Activated naive CD8-positive, alpha-beta T cell treated with anti-CD3 and anti-CD28 coated beads for 36 hours (primary cell): ENCODE measurements at regions not wholly inside any gene's neighbourhood (a gene's known extent, or its start where the extent isn't known, plus 50 kb on each side); places are given as distances from the start of the nearest gene placed in this dataset.

ENCODE experiments used
- DNase-seq: peaks from one replicate; pipeline ENCODE4 v3.0.0; 2021
- H3K27ac Mint-ChIP-seq: one replicate; pipeline ENCODE4 v1.8.0; 2022; ENCODE audit warnings: mild to moderate bottlenecking, moderate library complexity, mixed read lengths
- H3K27me3 Mint-ChIP-seq: one replicate; pipeline ENCODE4 v1.8.0; 2022; ENCODE audit warnings: mild to moderate bottlenecking, mixed read lengths
- H3K36me3 Mint-ChIP-seq: one replicate; pipeline ENCODE4 v1.8.0; 2021; ENCODE audit warnings: mild to moderate bottlenecking, mixed read lengths
- H3K4me1 Mint-ChIP-seq: one replicate; pipeline ENCODE4 v1.8.0; 2021; ENCODE audit warnings: mixed read lengths
- H3K4me3 Mint-ChIP-seq: one replicate; pipeline ENCODE4 v1.8.0; 2022; ENCODE audit warnings: mild to moderate bottlenecking, moderate library complexity, mixed read lengths
- H3K9me3 Mint-ChIP-seq: one replicate; pipeline ENCODE4 v1.8.0; 2022; ENCODE audit warnings: mixed read lengths

- Mint-ChIP-seq H3K36me3 (no peaks in the 10 kb centered on the region), H3K4me1 (no peaks in the 10 kb centered on the region), H3K4me3 (no peak overlapping the region), H3K27ac (no peak overlapping the region), H3K9me3 (no peaks in the 10 kb centered on the region), H3K27me3 (peaks cover 3% of the 10 kb centered on the region)
- DNase-seq, result no peak
These were observed 267.9 kb upstream of the BMP2 start for GRCh38 chr20:6499566-6499965.

DNA sequence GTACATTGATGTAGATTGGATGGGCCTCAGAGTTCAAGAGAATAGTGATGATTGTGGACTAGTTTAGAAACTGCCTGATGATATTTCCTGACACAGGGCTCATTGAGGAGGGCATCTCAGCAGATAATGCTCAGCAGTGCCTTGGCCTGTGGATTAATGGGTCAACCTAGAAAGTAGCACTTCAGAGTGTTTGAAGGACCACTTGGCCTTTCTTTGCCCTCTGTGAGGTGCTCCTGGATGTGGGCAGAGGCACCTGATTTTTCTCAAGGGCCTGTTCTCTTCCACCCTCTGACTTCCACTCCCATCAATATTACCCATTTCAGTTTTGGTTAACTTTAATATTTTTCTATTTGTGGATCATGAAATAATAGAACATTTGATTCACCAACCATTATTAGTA is 270.6 kb upstream of the BMP2 start:
- Mint-ChIP-seq H3K4me3 (no peak overlapping the region), H3K4me1 (no peaks in the 10 kb centered on the region), H3K9me3 (no peaks in the 10 kb centered on the region), H3K27ac (no peak overlapping the region), H3K27me3 (peaks cover 3% of the 10 kb centered on the region), H3K36me3 (no peaks in the 10 kb centered on the region)
- no peak for DNase-seq

- H3K9me3 Mint-ChIP-seq, result no peaks in the 10 kb centered on the region
- H3K27ac Mint-ChIP-seq, result no peak overlapping the region
- no peak for DNase-seq
- H3K4me1 Mint-ChIP-seq, result no peaks in the 10 kb centered on the region
- H3K4me3 Mint-ChIP-seq, result no peak overlapping the region
- no peaks in the 10 kb centered on the region for H3K36me3 Mint-ChIP-seq
- peaks cover 3% of the 10 kb centered on the region for H3K27me3 Mint-ChIP-seq
These were observed 271.6 kb upstream of the BMP2 start for GRCh38 chr20:6495907-6496306.

DNA sequence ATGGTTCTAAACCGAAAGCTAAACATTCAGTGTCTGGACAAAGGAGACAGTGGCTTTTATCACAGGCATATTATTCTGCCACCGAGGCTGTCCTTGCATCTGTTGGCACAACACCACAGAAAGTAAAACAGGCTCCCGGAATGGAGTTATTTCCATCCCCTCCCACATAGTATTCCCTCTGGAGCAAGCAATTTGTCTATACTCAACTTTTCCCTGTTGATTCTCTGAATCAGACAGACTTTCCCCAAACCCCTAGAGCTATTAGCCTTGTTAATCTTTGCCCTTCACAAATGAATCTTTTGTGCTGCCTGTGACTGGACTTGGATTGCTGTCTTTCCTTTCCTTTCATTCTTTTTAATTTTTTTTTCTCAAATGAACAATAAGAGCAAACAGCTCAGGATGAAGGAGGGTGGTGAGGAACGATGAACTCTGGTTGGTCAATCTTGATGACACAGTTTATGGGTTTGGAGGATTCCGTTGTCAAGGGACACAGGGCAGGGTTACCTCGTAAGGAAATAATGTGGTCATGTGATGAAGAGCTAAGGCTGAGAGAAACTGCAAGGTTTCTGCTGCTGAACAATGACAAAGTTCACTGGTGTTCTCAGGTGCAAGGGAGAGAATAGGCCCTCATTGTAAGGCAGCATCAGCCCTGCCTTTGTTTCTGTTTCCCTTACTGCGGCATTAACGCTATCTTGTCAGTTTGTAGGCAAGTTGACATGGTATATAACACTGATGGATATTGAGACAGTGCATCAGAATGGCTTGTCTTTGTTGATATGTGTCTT is 275.0 kb upstream of the BMP2 start:
- no peak for DNase-seq
- no peaks in the 10 kb centered on the region for H3K9me3 Mint-ChIP-seq
- no peaks in the 10 kb centered on the region for H3K4me1 Mint-ChIP-seq
- no peaks in the 10 kb centered on the region for H3K36me3 Mint-ChIP-seq
- H3K4me3 Mint-ChIP-seq, result no peak overlapping the region
- H3K27me3 Mint-ChIP-seq, result no peaks in the 10 kb centered on the region
- no peak overlapping the region for H3K27ac Mint-ChIP-seq

GRCh38 chr20:6490849-6491248 is 276.6 kb upstream of the BMP2 start:
- DNase-seq, result no peak
- no peak overlapping the region for H3K27ac Mint-ChIP-seq
- no peaks in the 10 kb centered on the region for H3K4me1 Mint-ChIP-seq
- H3K36me3 Mint-ChIP-seq, result no peaks in the 10 kb centered on the region
- no peak overlapping the region for H3K4me3 Mint-ChIP-seq
- no peaks in the 10 kb centered on the region for H3K27me3 Mint-ChIP-seq
- H3K9me3 Mint-ChIP-seq, result no peaks in the 10 kb centered on the region

DNA sequence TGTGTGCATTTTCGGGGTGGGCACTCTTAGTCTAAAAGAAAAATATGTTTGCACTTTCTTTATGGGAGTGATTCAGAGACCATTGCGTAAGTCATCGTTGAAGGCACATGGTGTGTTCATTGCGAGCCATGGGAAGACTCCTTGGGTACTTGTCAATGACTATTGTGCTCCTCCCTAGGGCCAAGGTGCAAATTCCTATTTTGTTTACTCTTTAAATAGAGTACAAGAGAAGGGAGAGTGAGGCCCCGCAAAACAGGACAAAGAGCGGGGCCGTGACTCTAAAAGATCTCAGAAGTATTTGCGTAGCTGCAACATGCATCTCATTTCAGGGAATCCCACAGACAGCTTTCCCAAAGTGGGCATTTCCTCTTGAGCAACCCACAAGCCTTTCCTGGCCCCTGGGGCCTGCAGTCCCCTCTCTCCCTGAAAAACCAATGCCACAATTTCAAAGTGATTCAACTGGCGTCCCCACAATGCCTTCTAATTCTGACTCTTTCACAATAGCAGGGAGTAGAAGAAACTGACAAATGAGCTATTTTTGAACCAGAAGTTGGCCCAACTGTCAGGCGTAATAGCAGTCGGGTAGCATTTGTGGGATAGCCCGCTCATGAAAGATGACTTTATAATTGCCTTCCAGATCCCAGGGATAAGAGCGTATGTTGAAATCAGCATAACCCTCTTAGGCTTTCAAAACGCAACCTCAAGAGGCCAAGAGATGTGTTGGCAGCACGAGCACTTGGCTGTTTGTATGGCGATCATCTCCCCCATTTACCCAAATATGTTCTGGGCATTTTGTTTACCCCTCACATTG is 277.9 kb upstream of the BMP2 start:
- H3K9me3 Mint-ChIP-seq, result no peaks in the 10 kb centered on the region
- no peaks in the 10 kb centered on the region for H3K36me3 Mint-ChIP-seq
- no peaks in the 10 kb centered on the region for H3K4me1 Mint-ChIP-seq
- H3K27ac Mint-ChIP-seq, result no peak overlapping the region
- DNase-seq, result no peak
- no peak overlapping the region for H3K4me3 Mint-ChIP-seq
- H3K27me3 Mint-ChIP-seq, result no peaks in the 10 kb centered on the region

DNA sequence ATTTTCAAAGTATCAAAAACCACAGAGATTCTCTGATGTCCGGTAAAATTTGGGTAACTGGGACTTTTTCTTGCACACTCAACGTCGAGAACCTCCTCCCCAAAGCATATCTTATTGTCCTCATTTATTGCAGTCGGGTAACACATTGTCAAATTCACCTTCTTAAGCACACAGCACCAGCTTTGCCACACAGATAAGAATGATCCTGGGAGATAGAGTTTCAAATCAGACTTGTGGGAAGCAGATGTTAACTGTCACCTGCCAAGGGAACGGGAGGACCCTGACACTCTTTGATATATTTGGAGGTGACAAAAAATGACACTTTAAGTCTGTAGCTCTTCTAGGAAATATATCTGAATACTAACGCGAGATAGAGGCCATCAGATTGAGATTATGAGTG is 282.1 kb upstream of the BMP2 start:
- no peaks in the 10 kb centered on the region for H3K36me3 Mint-ChIP-seq
- H3K9me3 Mint-ChIP-seq, result no peaks in the 10 kb centered on the region
- no peak for DNase-seq
- H3K4me3 Mint-ChIP-seq, result no peak overlapping the region
- no peaks in the 10 kb centered on the region for H3K27me3 Mint-ChIP-seq
- H3K4me1 Mint-ChIP-seq, result no peaks in the 10 kb centered on the region
- H3K27ac Mint-ChIP-seq, result no peak overlapping the region

GRCh38 chr20:6483727-6484126 is 283.8 kb upstream of the BMP2 start:
- DNase-seq, result no peak
- no peaks in the 10 kb centered on the region for H3K27me3 Mint-ChIP-seq
- H3K36me3 Mint-ChIP-seq, result no peaks in the 10 kb centered on the region
- H3K9me3 Mint-ChIP-seq, result no peaks in the 10 kb centered on the region
- H3K4me3 Mint-ChIP-seq, result no peak overlapping the region
- no peaks in the 10 kb centered on the region for H3K4me1 Mint-ChIP-seq
- H3K27ac Mint-ChIP-seq, result no peak overlapping the region

GRCh38 chr20:6482486-6482885 is 285.0 kb upstream of the BMP2 start:
- Mint-ChIP-seq H3K9me3 (no peaks in the 10 kb centered on the region), H3K4me1 (no peaks in the 10 kb centered on the region), H3K27ac (no peak overlapping the region), H3K4me3 (no peak overlapping the region), H3K36me3 (no peaks in the 10 kb centered on the region), H3K27me3 (no peaks in the 10 kb centered on the region)
- DNase-seq, result no peak

- no peaks in the 10 kb centered on the region for H3K27me3 Mint-ChIP-seq
- H3K4me3 Mint-ChIP-seq, result no peak overlapping the region
- no peaks in the 10 kb centered on the region for H3K36me3 Mint-ChIP-seq
- no peak for DNase-seq
- H3K27ac Mint-ChIP-seq, result no peak overlapping the region
- H3K4me1 Mint-ChIP-seq, result no peaks in the 10 kb centered on the region
- no peaks in the 10 kb centered on the region for H3K9me3 Mint-ChIP-seq
These were observed 286.9 kb upstream of the BMP2 start for GRCh38 chr20:6480328-6481200.

- no peak for DNase-seq
- Mint-ChIP-seq H3K27ac (no peak overlapping the region), H3K4me1 (no peaks in the 10 kb centered on the region), H3K4me3 (no peak overlapping the region), H3K27me3 (peaks cover 3% of the 10 kb centered on the region), H3K9me3 (no peaks in the 10 kb centered on the region), H3K36me3 (no peaks in the 10 kb centered on the region)
These were observed 294.3 kb upstream of the BMP2 start for GRCh38 chr20:6473197-6473596.

GRCh38 chr20:6471871-6472270 is 295.6 kb upstream of the BMP2 start:
- DNase-seq, result no peak
- H3K4me3 Mint-ChIP-seq, result no peak overlapping the region

GRCh38 chr20:6471110-6471647 is 296.3 kb upstream of the BMP2 start:
- no peaks in the 10 kb centered on the region for H3K4me1 Mint-ChIP-seq
- no peaks in the 10 kb centered on the region for H3K9me3 Mint-ChIP-seq
- DNase-seq, result no peak
- peaks cover 3% of the 10 kb centered on the region for H3K27me3 Mint-ChIP-seq
- no peaks in the 10 kb centered on the region for H3K36me3 Mint-ChIP-seq
- no peak overlapping the region for H3K4me3 Mint-ChIP-seq
- H3K27ac Mint-ChIP-seq, result no peak overlapping the region

More at GRCh38 chr20:6471871-6472270, 295.6 kb upstream of the BMP2 start:
- Mint-ChIP-seq H3K36me3 (no peaks in the 10 kb centered on the region), H3K27ac (no peak overlapping the region), H3K9me3 (no peaks in the 10 kb centered on the region), H3K27me3 (peaks cover 3% of the 10 kb centered on the region), H3K4me1 (no peaks in the 10 kb centered on the region)

- H3K27me3 Mint-ChIP-seq, result peaks cover 3% of the 10 kb centered on the region
- H3K9me3 Mint-ChIP-seq, result no peaks in the 10 kb centered on the region
- no peaks in the 10 kb centered on the region for H3K4me1 Mint-ChIP-seq
- no peaks in the 10 kb centered on the region for H3K36me3 Mint-ChIP-seq
- H3K4me3 Mint-ChIP-seq, result no peak overlapping the region
- DNase-seq, result no peak
- H3K27ac Mint-ChIP-seq, result no peak overlapping the region
These were observed 297.8 kb upstream of the BMP2 start for GRCh38 chr20:6469695-6470094.
